Liver (tissue), 7 donors: ENCODE measurements at regions not wholly inside any gene's neighbourhood (a gene's known extent, or its start where the extent isn't known, plus 50 kb on each side); places are given as distances from the start of the nearest gene placed in this dataset.
"Not testable (repeated sequence)": the region's sequence is repeated elsewhere in the genome, so short reads cannot be mapped to it uniquely, and the experiment has no call there.

Experiments
- DNase-seq: peaks from one replicate; pipeline ENCODE4 v3.0.0-alpha.2; 2017; ENCODE audit warnings: low spot score
- H3K27ac ChIP-seq, 2 donors: one replicate each; pipeline ENCODE4 v1.7.0; 2013; ENCODE audit warnings: inconsistent platforms in 2 of 2, low read length in 2 of 2, control low read depth in 1 of 2, low read depth in 1 of 2, mild to moderate bottlenecking in 1 of 2
- H3K27me3 ChIP-seq, 4 donors: one replicate each; pipeline versions ENCODE4 v1.6.1 to v1.7.0; 2013; ENCODE audit warnings: low read length in 3 of 4, inconsistent platforms in 1 of 4, mild to moderate bottlenecking in 1 of 4, moderate library complexity in 1 of 4; ENCODE audit not compliant: control insufficient read depth in 4 of 4, insufficient read depth in 4 of 4
- H3K36me3 ChIP-seq, 4 donors: one replicate each; pipeline versions ENCODE4 v1.6.1 to v1.7.0; 2013; ENCODE audit warnings: low read length in 3 of 4, mild to moderate bottlenecking in 3 of 4, low read depth in 1 of 4, moderate library complexity in 1 of 4; ENCODE audit not compliant: control insufficient read depth in 4 of 4, insufficient read depth in 3 of 4
- H3K4me1 ChIP-seq, 4 donors: one replicate each; pipeline versions ENCODE4 v1.6.1 to v1.7.0; 2013; ENCODE audit warnings: low read length in 3 of 4, mild to moderate bottlenecking in 3 of 4, moderate library complexity in 1 of 4; ENCODE audit not compliant: control insufficient read depth in 4 of 4, insufficient read depth in 4 of 4
- H3K4me3 ChIP-seq, 3 donors: one replicate each; pipeline versions ENCODE4 v1.6.1 to v1.7.0; 2013; ENCODE audit warnings: low read length in 3 of 3, control low read depth in 1 of 3, low read depth in 1 of 3, mild to moderate bottlenecking in 1 of 3
- H3K9ac ChIP-seq, 2 donors: one replicate each; pipeline ENCODE4 v1.7.0; 2013; ENCODE audit warnings: low read length in 2 of 2, mild to moderate bottlenecking in 2 of 2, moderate library complexity in 2 of 2, control low read depth in 1 of 2, low read depth in 1 of 2
- H3K9me3 ChIP-seq, 4 donors: one replicate each; pipeline versions ENCODE4 v1.6.1 to v1.7.0; 2013; ENCODE audit warnings: low read length in 3 of 4; ENCODE audit not compliant: control insufficient read depth in 4 of 4
- ATF3 ChIP-seq: IDR thresholded peaks from 2 replicates; pipeline ENCODE4 v1.6.1; 2016; ENCODE audit warnings: antibody characterized with exemption
- FOXA2 ChIP-seq: IDR thresholded peaks from 2 replicates; pipeline ENCODE4 v1.6.1; 2016; ENCODE audit warnings: antibody characterized with exemption
- GABPA ChIP-seq, 2 donors: IDR thresholded peaks in 1 of 2; conservative IDR thresholded peaks in 1 of 2; 2 replicates each; pipeline ENCODE4 v1.6.1; 2016; ENCODE audit warnings: antibody characterized with exemption in 2 of 2, mild to moderate bottlenecking in 1 of 2, moderate library complexity in 1 of 2
- HNF4A ChIP-seq, 2 donors: conservative IDR thresholded peaks; 2 replicates each; pipeline ENCODE4 v1.6.1; 2016; ENCODE audit warnings: antibody characterized with exemption in 2 of 2, mild to moderate bottlenecking in 2 of 2
- MAX ChIP-seq: IDR thresholded peaks from 2 replicates; pipeline ENCODE4 v1.6.1; 2016; ENCODE audit warnings: antibody characterized with exemption
- NR2F2 ChIP-seq: IDR thresholded peaks from 2 replicates; pipeline ENCODE4 v1.6.1; 2016; ENCODE audit warnings: antibody characterized with exemption
- RAD21 ChIP-seq, 2 donors: IDR thresholded peaks; 2 replicates each; pipeline ENCODE4 v1.6.1; 2016; ENCODE audit warnings: antibody characterized with exemption in 2 of 2, mild to moderate bottlenecking in 2 of 2
- RXRA ChIP-seq, 2 donors: IDR thresholded peaks; 2 replicates each; pipeline ENCODE4 v1.6.1; 2017 to 2018; ENCODE audit warnings: antibody characterized with exemption in 2 of 2, mild to moderate bottlenecking in 1 of 2
- SP1 ChIP-seq: IDR thresholded peaks from 2 replicates; pipeline ENCODE4 v1.6.1; 2018; ENCODE audit warnings: antibody characterized with exemption, mild to moderate bottlenecking
- TAF1 ChIP-seq: conservative IDR thresholded peaks from 2 replicates; pipeline ENCODE4 v1.6.1; 2016; ENCODE audit warnings: antibody characterized with exemption, mild to moderate bottlenecking
- YY1 ChIP-seq: IDR thresholded peaks from 2 replicates; pipeline ENCODE4 v1.6.1; 2016; ENCODE audit warnings: antibody characterized with exemption, mild to moderate bottlenecking
- ZBTB33 ChIP-seq: IDR thresholded peaks from 2 replicates; pipeline ENCODE4 v1.6.1; 2016; ENCODE audit warnings: antibody characterized with exemption
- WGBS: extraction: QIAGEN DNeasy Blood & Tissue Kit; methylation state at CpG from one replicate; pipeline ENCODE4 v1.1.7; 2013; 5-methylcytosine and 5-hydroxymethylcytosine counted together
- donor health status: healthy.
- donor health status: healthy.
- donor health status: healthy.
- donor health status: healthy.

- 32% methylated on average over 6 of the region's 6 CpGs for WGBS
- Histone ChIP-seq H3K36me3 (no peaks in the 10 kb centered on the region), H3K9ac (no peak overlapping the region), H3K27ac (no peak overlapping the region), H3K4me3 (no peak overlapping the region), H3K4me1 (peaks cover 0 to 5% (median 0%) of the 10 kb centered on the region in 4 donors), H3K27me3 (peaks cover 0 to 51% (median 15%) of the 10 kb centered on the region in 4 donors), H3K9me3 (peaks cover 0 to 10% (median 3%) of the 10 kb centered on the region in 4 donors)
- no peak for DNase-seq
- TF ChIP-seq RXRA (IDR thresholded peaks at IDR 0.05) (no peak), NR2F2 (no peak), MAX (no peak), ZBTB33 (no peak), SP1 (no peak)
These were observed 132.8 kb downstream of the TRIM27 start for GRCh38 chr6:28791002-28791383.

GRCh38 chr6:28794175-28795002 is 129.4 kb downstream of the TRIM27 start:
- no peak overlapping the region for H3K4me3 ChIP-seq
- no peak for TF ChIP-seq RAD21 (IDR thresholded peaks at IDR 0.05)
- no peak for TF ChIP-seq GABPA (IDR thresholded peaks at IDR 0.05 in 1 of 2, conservative IDR thresholded peaks at IDR 0.05 in 1 of 2)
- TF ChIP-seq HNF4A (conservative IDR thresholded peaks at IDR 0.05) = no peak
- TF ChIP-seq ATF3 = no peak
- TF ChIP-seq YY1 = no peak
- TF ChIP-seq FOXA2 = no peak
- no peak for TF ChIP-seq TAF1
- peaks cover 0 to 4% (median 0%) of the 10 kb centered on the region in 4 donors for H3K4me1 ChIP-seq
- peaks cover 0 to 10% (median 1%) of the 10 kb centered on the region in 4 donors for H3K9me3 ChIP-seq
- no peaks in the 10 kb centered on the region for H3K36me3 ChIP-seq
- WGBS = 3% methylated on average over 35 of the region's 35 CpGs
- H3K9ac ChIP-seq = no peak overlapping the region
- no peak overlapping the region for H3K27ac ChIP-seq
- peaks cover 0 to 31% (median 9%) of the 10 kb centered on the region in 4 donors for H3K27me3 ChIP-seq
- no peak for DNase-seq

GRCh38 chr6:28800647-28801046 is 123.1 kb downstream of the TRIM27 start:
- peaks cover 0 to 12% (median 5%) of the 10 kb centered on the region in 4 donors for H3K27me3 ChIP-seq
- not testable (repeated sequence) for H3K4me1 ChIP-seq, H3K27ac ChIP-seq, DNase-seq, H3K36me3 ChIP-seq, H3K9me3 ChIP-seq, H3K9ac ChIP-seq, H3K4me3 ChIP-seq
- WGBS = 76% methylated on average over 4 of the region's 4 CpGs
